ENCODE measurements at regions not wholly inside any gene's neighbourhood (a gene's known extent, or its start where the extent isn't known, plus 50 kb on each side); places are given as distances from the start of the nearest gene placed in this dataset.

DNA sequence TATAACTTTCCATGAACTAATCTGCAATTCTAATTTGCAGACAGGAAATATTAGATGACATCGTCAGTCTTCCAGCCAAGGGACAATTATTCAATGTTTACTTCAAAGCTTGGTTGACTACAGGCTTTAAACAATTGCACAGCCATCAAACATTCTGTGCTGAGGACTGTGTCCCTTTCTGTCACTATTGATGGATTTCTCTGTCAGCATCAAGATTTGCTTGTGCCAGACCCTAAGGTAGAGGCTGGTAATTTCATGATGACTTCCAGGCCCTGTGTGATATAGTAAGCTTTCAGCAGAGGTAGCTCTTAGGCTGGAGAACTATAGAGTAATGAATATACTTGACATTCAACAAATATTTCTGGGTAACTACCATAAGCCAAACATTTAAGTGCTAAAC is 229.3 kb upstream of the ACTBL2 start:
- peak overlapping the region; percentile 71 for H3K27ac ChIP-seq (ENCODE audit: low read depth, low read length, severe bottlenecking)
- 88% methylated on average over 1 of the region's 1 CpG; no CpG with 5 or more reads in 1 of the 2 experiments for WGBS, 2 experiments (ENCODE audit: insufficient coverage in 2 of 2)
- H3K4me3 ChIP-seq (ENCODE audit: extremely low read depth, insufficient read depth, low read length, poor library complexity, severe bottlenecking), result no peak overlapping the region
- H3K36me3 ChIP-seq (ENCODE audit: control insufficient read depth, insufficient read depth, low read length), result no peaks in the 10 kb centered on the region
- H3K4me1 ChIP-seq (ENCODE audit: control insufficient read depth, insufficient read depth, low read length, poor library complexity, severe bottlenecking), result peaks cover 9% of the 10 kb centered on the region
- peaks cover 7% of the 10 kb centered on the region for H3K9me3 ChIP-seq (ENCODE audit: control insufficient read depth, low read length)

DNA sequence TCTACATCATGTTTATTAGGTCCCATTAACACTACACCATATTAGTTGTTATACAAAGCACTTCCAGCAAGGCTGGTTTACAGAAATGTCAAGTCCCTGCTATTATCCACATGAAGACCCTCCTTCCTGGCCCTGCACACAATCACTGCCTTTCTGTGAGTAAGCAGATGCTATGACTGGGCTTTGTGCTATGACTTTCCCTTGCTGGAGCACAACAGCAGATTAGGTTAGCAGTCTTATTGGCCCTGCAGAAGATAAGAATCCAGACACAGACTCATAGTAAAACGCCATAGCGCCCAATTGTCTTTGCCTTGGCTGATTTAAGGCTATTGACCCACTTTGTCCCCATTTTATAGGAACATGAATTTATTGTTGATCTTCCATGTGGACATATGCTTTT is 228.9 kb upstream of the ACTBL2 start:
- Histone ChIP-seq H3K4me1 (ENCODE audit: control insufficient read depth, insufficient read depth, low read length, poor library complexity, severe bottlenecking) (peaks cover 9% of the 10 kb centered on the region), H3K9me3 (ENCODE audit: control insufficient read depth, low read length) (peaks cover 7% of the 10 kb centered on the region), H3K36me3 (ENCODE audit: control insufficient read depth, insufficient read depth, low read length) (no peaks in the 10 kb centered on the region), H3K27ac (ENCODE audit: low read depth, low read length, severe bottlenecking) (peak overlapping the region; percentile 71), H3K4me3 (ENCODE audit: extremely low read depth, insufficient read depth, low read length, poor library complexity, severe bottlenecking) (no peak overlapping the region)
- WGBS, 2 experiments (ENCODE audit: insufficient coverage in 2 of 2), result 69% methylated on average over 2 of the region's 2 CpGs; no CpG with 5 or more reads in 1 of the 2 experiments

DNA sequence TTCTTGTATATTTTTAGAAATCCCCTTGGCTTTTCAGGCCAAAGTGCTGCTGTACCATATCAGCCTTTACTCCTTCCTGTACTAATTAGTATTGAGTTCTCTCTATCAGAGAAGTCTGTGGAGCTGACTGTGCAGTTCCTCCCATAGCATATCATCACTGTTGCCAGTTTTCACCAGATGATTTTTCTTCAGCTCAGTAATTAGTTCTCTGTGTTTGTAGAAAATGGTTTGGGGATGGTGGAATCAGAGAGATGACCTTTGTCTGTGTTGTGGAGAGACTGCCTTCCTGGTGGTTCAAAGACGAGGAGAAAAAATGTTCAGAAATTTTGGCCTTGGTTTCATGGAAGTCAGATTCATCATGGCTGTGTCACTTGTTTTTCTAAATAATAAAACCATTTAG is 227.5 kb upstream of the ACTBL2 start:
- Histone ChIP-seq H3K36me3 (ENCODE audit: control insufficient read depth, insufficient read depth, low read length) (no peaks in the 10 kb centered on the region), H3K4me1 (ENCODE audit: control insufficient read depth, insufficient read depth, low read length, poor library complexity, severe bottlenecking) (peaks cover 10% of the 10 kb centered on the region), H3K27ac (ENCODE audit: low read depth, low read length, severe bottlenecking) (peak overlapping the region; percentile 41), H3K4me3 (ENCODE audit: extremely low read depth, insufficient read depth, low read length, poor library complexity, severe bottlenecking) (no peak overlapping the region), H3K9me3 (ENCODE audit: control insufficient read depth, low read length) (peaks cover 7% of the 10 kb centered on the region)
- WGBS, 2 experiments (ENCODE audit: insufficient coverage in 2 of 2), result 71% methylated on average over 1 of the region's 1 CpG; no CpG with 5 or more reads in 1 of the 2 experiments

DNA sequence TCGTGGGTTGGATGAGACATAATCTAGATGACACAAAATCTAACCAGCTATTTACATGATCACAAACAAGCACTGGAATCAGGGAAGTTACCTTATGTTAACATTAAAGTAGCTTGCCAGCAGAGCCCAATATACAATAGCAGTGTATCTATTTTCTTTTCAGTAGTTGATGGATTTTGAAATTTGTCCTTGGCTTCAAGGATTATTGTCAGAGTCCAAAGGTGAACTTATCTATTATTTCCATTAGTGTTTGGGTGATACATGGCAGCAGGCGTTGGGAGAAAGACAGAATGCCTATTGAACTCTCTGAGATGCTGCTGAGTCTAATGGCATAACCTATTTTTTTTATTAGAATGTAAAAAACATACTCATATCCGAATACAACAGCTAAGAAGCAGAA is 223.2 kb upstream of the ACTBL2 start:
- peaks cover 6% of the 10 kb centered on the region for H3K4me1 ChIP-seq (ENCODE audit: control insufficient read depth, insufficient read depth, low read length, poor library complexity, severe bottlenecking)
- no peak overlapping the region for H3K27ac ChIP-seq (ENCODE audit: low read depth, low read length, severe bottlenecking)
- peaks cover 7% of the 10 kb centered on the region for H3K9me3 ChIP-seq (ENCODE audit: control insufficient read depth, low read length)
- H3K36me3 ChIP-seq (ENCODE audit: control insufficient read depth, insufficient read depth, low read length), result no peaks in the 10 kb centered on the region
- WGBS, 2 experiments (ENCODE audit: insufficient coverage in 2 of 2), result no CpG with 5 or more reads among the region's 3 CpGs
- no peak overlapping the region for H3K4me3 ChIP-seq (ENCODE audit: extremely low read depth, insufficient read depth, low read length, poor library complexity, severe bottlenecking)

DNA sequence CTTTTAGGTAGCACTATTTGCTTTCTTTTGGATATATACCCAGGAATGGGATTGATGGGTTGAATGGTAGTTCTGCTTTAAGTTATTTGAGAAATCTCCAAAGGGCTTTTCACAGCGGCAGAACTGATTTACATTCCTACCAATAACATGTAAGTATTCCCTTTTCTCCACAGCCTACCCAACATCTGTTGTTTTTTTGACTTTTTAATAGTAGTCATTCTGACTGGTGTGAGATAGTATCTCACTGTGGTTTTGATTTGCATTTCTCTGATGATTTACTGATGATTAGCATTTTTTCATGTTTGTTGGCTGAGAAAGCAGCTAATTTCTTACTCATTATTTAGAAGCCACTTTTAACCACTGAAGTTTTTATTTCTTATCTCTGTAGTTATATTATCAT is 221.1 kb upstream of the ACTBL2 start:
- Histone ChIP-seq H3K27ac (ENCODE audit: low read depth, low read length, severe bottlenecking) (no peak overlapping the region), H3K4me3 (ENCODE audit: extremely low read depth, insufficient read depth, low read length, poor library complexity, severe bottlenecking) (no peak overlapping the region), H3K4me1 (ENCODE audit: control insufficient read depth, insufficient read depth, low read length, poor library complexity, severe bottlenecking) (peaks cover 6% of the 10 kb centered on the region), H3K36me3 (ENCODE audit: control insufficient read depth, insufficient read depth, low read length) (no peaks in the 10 kb centered on the region), H3K9me3 (ENCODE audit: control insufficient read depth, low read length) (no peaks in the 10 kb centered on the region)
- WGBS, 2 experiments (ENCODE audit: insufficient coverage in 2 of 2), result no CpG with 5 or more reads among the region's 1 CpG

DNA sequence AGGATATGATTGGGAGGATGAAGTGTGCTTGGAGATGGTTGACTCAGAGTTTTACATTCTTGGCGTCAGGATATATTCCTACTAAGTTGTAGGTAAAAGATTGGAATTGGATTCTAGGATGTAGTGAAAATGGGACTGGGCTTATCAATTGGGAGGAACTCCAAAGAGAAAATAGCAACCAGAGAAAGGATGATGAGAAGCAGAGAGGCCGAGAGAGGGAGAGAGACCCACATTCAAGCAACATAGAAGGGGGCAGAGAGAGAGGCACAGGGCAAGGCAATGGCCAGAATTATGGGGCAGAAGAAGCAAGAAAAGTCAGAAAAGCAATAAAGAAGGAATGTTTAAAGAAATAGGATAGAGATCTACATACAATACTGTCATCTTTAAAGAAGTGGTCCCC is 217.9 kb upstream of the ACTBL2 start:
- Histone ChIP-seq H3K4me3 (ENCODE audit: extremely low read depth, insufficient read depth, low read length, poor library complexity, severe bottlenecking) (no peak overlapping the region), H3K27ac (ENCODE audit: low read depth, low read length, severe bottlenecking) (no peak overlapping the region), H3K4me1 (ENCODE audit: control insufficient read depth, insufficient read depth, low read length, poor library complexity, severe bottlenecking) (peaks cover 6% of the 10 kb centered on the region), H3K36me3 (ENCODE audit: control insufficient read depth, insufficient read depth, low read length) (no peaks in the 10 kb centered on the region), H3K9me3 (ENCODE audit: control insufficient read depth, low read length) (no peaks in the 10 kb centered on the region)
- WGBS, 2 experiments (ENCODE audit: insufficient coverage in 2 of 2), result 88 to 96% methylated on average over 1 to 2 of the region's 2 CpGs

DNA sequence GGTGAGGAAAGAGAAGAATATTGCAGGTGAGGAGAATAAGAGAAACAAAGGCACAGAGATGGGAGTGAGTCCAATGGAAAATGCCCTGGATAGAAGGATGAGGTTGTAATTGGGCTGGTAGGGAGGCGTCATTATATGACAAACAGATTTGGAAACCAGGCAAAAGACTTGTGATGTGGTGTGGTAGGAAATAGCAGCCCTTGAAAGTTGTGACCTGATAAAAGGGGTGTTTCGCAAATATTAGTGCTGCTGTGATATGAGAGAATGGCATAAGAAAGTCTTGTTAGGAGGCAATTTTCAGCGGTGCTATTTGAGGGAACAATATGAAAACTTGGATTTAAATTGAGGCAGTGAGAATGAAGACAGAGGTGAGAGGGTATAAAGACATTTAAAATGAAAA is 217.5 kb upstream of the ACTBL2 start:
- 98 to 100% methylated on average over 3 of the region's 3 CpGs for WGBS, 2 experiments (ENCODE audit: insufficient coverage in 2 of 2)
- Histone ChIP-seq H3K36me3 (ENCODE audit: control insufficient read depth, insufficient read depth, low read length) (no peaks in the 10 kb centered on the region), H3K4me3 (ENCODE audit: extremely low read depth, insufficient read depth, low read length, poor library complexity, severe bottlenecking) (no peak overlapping the region), H3K9me3 (ENCODE audit: control insufficient read depth, low read length) (no peaks in the 10 kb centered on the region), H3K4me1 (ENCODE audit: control insufficient read depth, insufficient read depth, low read length, poor library complexity, severe bottlenecking) (peaks cover 4% of the 10 kb centered on the region), H3K27ac (ENCODE audit: low read depth, low read length, severe bottlenecking) (no peak overlapping the region)

DNA sequence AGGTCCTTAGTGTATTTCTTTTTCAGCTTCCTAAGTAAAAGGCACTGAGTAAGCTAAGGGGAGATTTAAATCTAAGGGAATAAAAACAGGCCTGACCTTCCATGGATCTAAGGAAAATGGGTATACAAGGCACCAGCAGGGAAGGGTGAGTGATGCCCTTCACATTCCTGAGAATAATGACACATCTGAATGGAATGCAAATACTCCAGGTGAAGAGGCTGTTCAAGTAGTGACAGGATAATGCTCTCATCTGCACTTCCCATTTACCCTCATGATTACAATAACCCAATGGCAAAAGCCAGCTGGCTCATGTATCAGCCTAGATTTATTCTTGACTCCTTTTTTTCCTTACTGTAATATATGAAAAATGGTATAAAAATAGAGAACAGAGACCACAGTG is 216.2 kb upstream of the ACTBL2 start:
- no peak overlapping the region for H3K4me3 ChIP-seq (ENCODE audit: extremely low read depth, insufficient read depth, low read length, poor library complexity, severe bottlenecking)
- H3K36me3 ChIP-seq (ENCODE audit: control insufficient read depth, insufficient read depth, low read length), result no peaks in the 10 kb centered on the region
- H3K4me1 ChIP-seq (ENCODE audit: control insufficient read depth, insufficient read depth, low read length, poor library complexity, severe bottlenecking), result no peaks in the 10 kb centered on the region
- no peak overlapping the region for H3K27ac ChIP-seq (ENCODE audit: low read depth, low read length, severe bottlenecking)
- no peaks in the 10 kb centered on the region for H3K9me3 ChIP-seq (ENCODE audit: control insufficient read depth, low read length)

DNA sequence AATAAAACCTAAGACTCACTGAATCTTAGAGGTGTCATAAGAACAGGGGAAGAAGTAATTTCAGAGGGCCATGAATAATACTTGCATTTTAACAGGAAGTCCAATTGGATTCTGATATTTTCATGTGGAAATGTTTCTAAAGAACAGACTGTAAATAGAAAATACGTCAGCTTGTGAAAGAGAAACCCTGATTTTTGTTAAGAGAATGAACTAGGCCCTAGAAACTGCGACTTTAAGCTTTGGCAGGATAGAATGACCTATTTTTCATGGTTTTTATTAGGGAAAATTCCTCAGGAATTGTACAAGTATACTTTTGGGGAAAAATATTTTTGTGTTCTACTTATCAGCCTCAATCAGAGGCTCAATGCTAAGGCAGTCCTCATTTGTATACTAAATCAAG is 215.5 kb upstream of the ACTBL2 start:
- 100% methylated on average over 2 of the region's 2 CpGs for WGBS, 2 experiments (ENCODE audit: insufficient coverage in 2 of 2)
- Histone ChIP-seq H3K27ac (ENCODE audit: low read depth, low read length, severe bottlenecking) (no peak overlapping the region), H3K4me3 (ENCODE audit: extremely low read depth, insufficient read depth, low read length, poor library complexity, severe bottlenecking) (no peak overlapping the region), H3K9me3 (ENCODE audit: control insufficient read depth, low read length) (no peaks in the 10 kb centered on the region), H3K36me3 (ENCODE audit: control insufficient read depth, insufficient read depth, low read length) (no peaks in the 10 kb centered on the region), H3K4me1 (ENCODE audit: control insufficient read depth, insufficient read depth, low read length, poor library complexity, severe bottlenecking) (peaks cover 4% of the 10 kb centered on the region)

DNA sequence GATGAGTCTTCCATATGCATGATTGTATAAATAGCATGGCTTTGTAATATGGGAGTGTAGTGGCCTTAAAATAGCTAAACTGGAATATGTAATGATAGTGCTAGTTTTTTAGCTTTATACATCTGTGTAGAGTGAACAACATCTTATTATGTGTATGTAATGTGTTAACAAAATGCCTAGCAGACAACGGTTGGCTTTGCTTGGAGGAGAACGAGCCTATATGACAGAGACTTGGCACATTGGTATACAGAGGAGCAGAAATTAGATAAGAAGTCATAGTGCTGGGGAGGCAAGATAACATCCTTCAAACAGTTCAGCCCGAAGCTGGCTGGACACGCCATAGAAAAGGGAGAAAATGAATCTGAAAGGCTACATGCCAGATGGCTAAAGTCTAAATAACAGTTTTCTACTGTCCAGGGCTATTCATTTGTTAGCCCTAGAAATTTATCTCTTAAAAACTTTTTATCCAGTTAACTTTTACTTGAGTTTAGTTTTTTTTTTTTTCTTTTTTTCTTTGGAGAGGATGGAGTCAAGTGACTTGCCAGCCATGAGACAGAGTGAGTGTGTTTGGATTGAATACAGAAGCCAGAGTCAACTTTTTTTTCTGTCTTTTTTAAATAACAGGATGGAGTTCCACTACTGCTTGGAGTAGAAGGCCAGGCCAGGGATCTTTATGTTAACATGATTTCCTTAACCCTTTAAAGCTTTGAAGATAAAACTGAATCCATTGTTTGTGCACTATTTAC is 214.4 kb upstream of the ACTBL2 start:
- Histone ChIP-seq H3K9me3 (ENCODE audit: control insufficient read depth, low read length) (no peaks in the 10 kb centered on the region), H3K36me3 (ENCODE audit: control insufficient read depth, insufficient read depth, low read length) (no peaks in the 10 kb centered on the region), H3K4me1 (ENCODE audit: control insufficient read depth, insufficient read depth, low read length, poor library complexity, severe bottlenecking) (peaks cover 10% of the 10 kb centered on the region), H3K27ac (ENCODE audit: low read depth, low read length, severe bottlenecking) (peak overlapping the region; percentile 8), H3K4me3 (ENCODE audit: extremely low read depth, insufficient read depth, low read length, poor library complexity, severe bottlenecking) (no peak overlapping the region)
- WGBS, 2 experiments (ENCODE audit: insufficient coverage in 2 of 2), result 91 to 93% methylated on average over 2 of the region's 4 CpGs

DNA sequence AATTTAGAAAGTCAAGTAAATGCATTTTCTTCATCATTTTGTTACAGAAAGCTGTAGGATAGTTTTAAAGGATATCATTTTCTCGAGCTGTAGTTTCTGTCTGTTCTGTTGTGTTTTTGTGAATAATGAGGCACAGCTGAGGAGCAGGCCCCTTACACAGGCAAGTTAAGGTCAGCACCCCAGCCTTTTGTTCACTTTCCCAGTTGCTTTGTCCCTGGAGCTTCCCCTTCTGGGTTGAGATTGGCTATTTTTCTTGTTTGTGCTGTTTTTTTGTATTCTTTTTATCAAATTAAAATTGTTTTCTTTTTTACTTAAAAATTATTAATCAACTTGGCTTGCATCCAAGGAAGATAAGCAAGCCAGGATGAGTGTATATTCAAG is 213.8 kb upstream of the ACTBL2 start:
- H3K9me3 ChIP-seq (ENCODE audit: control insufficient read depth, low read length), result no peaks in the 10 kb centered on the region
- 57% methylated on average over 1 of the region's 1 CpG; no CpG with 5 or more reads in 1 of the 2 experiments for WGBS, 2 experiments (ENCODE audit: insufficient coverage in 2 of 2)
- no peak overlapping the region for H3K4me3 ChIP-seq (ENCODE audit: extremely low read depth, insufficient read depth, low read length, poor library complexity, severe bottlenecking)
- H3K36me3 ChIP-seq (ENCODE audit: control insufficient read depth, insufficient read depth, low read length), result no peaks in the 10 kb centered on the region
- no peak overlapping the region for H3K27ac ChIP-seq (ENCODE audit: low read depth, low read length, severe bottlenecking)
- peaks cover 13% of the 10 kb centered on the region for H3K4me1 ChIP-seq (ENCODE audit: control insufficient read depth, insufficient read depth, low read length, poor library complexity, severe bottlenecking)

All from mesodermal cell (in vitro differentiated cells).